Inflammatory macrophage (primary cell): ENCODE measurements at regions not wholly inside any gene's neighbourhood (a gene's known extent, or its start where the extent isn't known, plus 50 kb on each side); places are given as distances from the start of the nearest gene placed in this dataset.
A peak's percentile ranks its signal among the peaks of the same experiment; 100 is the strongest.
"Not testable (repeated sequence)": the region's sequence is repeated elsewhere in the genome, so short reads cannot be mapped to it uniquely, and the experiment has no call there.

Experiments used
- DNase-seq, 2 donors: peaks; one replicate each; pipeline ENCODE4 v3.0.0-alpha.2; 2020 to 2022

DNA sequence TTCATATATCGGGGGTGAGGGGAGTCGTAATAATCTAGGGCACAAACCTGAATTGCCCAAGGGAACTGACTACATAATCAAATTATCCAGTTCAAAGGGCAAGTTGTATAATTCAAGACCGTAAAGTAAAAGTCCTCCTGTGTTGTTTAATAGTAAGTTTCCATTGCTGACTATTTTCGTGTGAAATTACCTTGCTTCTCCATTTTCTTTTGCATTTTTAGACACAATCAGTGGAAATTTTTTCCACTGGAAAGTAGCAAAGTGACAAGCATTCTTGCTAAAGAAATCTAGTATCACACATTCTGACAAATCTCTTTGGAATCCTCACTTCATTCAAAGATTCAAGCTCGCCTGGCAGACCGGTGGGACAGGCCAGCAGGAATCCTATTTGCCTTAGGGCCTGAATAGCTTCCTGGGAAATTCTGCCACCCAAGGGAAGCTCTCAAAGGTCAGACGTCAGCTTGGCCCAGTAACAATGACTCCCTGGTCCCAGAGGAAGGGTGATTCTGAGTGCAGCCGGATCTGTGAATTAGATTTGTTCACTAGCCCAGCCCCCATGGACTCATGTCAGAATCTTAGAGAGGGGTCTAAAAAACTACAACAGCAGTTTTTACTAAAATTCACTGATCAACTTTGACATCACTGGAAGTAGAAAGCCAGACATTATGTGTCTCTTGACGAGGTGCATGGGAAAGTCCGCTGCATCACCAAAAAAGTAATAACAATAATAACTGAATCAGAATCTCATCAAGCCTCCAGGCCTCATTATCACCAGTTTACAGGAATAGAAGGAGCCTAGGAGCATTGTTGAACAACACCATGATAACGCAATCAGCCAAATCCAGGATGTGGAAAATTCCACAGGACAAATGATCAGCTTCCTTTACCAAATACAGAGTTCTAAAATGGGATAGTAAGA is 161.0 kb downstream of the SKIDA1 start:
- no peak for DNase-seq

DNA sequence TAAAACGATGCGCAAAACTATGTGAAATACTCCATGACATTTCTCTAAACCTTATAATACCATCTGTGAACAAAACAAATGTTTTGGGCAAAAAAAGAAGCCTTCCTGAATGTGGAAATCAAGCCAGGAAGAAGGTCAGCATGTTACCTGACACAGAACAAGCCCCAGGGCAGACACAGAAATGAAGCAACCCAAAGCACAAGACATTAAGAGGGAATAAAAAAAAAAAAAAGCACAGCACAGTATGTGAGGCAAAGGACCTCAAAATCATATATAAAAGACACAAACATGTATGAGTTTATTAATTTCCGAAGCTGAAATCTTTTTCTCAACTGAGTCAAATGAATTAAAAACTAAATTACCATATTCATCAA is 161.8 kb downstream of the SKIDA1 start:
- no peak for DNase-seq

DNA sequence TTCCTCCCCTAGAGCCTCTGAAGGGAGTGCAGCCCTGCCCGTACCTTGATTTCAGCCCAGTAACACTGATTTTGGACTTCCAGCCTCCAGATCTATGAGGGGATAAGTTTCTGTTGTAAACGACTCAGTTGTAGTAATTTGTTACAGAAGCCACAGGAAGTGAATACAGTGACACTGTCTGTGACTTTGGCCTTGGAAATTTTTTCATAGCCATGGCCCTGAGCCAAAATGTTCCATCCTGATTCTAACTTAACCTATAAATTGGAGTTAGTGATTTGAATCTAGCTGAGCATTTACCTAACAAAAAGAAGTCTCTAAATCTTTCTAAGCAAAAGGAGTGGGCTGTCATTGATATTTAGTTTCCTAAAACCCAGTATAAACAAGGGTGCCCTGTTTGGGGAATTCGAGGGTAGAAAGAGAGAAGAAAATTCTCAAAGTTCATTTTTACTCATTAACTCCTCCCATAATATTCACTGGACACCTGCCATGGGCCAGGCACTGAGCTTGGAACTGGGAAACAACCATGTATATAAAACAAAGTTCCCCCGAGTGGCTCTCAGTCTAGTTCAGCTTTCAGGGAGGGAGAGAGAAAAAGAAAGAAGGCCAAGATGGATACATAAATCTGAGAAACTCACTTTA is 162.3 kb downstream of the SKIDA1 start:
- DNase-seq: no peak

DNA sequence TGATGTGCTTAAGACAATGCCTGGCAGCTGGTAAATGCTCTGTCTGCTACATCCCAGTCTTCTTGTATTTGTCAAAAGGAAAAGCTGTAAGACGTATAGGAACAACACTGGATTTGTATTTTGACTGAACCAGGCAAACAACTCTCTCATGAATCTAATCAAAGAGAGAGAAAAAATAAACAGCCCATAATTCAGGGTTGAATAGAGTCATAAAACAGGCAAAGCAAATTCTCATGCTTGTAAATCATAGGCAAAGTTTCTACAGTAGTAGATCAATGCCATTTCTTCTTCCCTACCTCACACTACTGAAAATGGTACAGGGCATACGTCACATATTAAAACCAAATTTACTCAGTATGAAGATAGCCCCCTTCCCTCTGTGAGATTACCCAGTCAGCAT is 166.3 kb downstream of the SKIDA1 start:
- no peak for DNase-seq

DNA sequence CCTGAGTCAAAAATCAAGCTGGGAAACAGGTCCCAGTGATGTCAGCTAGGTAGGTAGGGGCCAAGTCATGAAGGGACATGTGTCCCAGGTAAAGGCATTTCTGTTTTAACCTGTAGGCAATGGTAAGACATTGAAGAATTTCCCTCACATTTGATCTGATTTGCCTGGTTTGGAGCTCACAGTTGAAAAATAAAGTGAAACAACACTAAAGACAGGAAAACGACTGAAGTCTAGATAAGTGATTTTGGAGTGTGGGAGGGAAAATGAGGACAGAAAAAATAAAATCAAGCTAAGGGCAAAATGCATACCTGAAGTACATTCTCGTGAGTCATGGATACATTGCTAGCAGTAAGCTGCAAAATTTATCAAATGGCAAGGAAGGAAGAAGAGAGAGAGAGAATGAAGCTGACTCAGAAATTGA is 169.9 kb downstream of the SKIDA1 start:
- DNase-seq: no peak

DNA sequence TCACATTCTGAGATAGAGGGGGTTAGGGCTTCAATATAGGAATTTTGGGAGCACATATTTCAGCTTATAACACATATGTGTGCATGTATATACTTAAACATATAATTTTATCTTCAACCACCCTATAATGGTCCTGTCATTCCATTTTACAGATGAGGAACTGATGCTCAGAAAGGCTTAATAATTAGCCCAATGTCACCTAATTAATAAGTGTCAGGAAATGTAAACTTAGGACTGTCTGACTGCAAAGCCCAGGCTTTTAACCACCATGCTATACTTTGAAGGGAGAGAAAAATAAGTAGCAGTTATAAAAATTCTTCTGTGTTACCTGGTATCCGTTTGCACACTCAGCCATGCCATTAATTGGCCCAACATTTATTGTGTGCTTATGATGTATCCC is 172.6 kb downstream of the SKIDA1 start:
- no peak for DNase-seq

DNA sequence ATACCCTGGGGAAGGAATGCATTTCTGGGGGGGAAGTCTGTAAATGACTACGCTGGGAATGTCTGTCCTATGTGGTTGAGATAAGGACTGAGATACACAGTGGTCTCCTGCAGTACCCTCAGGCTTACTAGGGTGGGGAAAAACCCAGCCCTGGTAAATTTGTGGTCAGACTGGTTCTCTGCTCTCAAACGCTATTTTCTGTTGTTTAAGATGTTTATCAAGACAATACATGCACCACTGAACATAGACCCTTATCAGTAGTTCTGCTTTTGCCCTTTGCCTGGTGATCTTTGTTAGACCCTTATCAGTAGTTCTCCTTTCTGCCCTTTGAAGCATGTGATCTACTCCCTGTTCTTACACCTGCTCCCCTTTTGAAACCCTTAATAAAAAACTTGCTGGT is 173.9 kb downstream of the SKIDA1 start:
- not testable (repeated sequence) for DNase-seq

DNA sequence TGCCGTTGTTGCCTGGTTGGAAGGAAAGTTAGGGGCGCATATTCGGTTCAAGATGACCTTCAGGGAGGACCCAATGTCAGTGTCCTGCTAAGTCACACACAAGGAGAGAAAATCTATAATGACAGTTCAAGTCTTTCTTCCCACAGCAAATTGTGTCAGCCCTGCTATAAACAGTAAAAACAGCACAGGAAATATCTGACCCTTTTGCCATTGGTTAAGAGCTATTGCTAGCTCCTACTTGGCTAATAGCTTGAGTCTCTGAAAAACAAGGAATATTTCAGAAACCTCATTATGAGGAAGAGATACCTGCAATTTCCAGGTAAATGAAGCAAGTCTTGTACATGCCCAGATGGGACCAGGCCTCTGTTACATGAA is 175.6 kb downstream of the SKIDA1 start:
- DNase-seq: no peak

DNA sequence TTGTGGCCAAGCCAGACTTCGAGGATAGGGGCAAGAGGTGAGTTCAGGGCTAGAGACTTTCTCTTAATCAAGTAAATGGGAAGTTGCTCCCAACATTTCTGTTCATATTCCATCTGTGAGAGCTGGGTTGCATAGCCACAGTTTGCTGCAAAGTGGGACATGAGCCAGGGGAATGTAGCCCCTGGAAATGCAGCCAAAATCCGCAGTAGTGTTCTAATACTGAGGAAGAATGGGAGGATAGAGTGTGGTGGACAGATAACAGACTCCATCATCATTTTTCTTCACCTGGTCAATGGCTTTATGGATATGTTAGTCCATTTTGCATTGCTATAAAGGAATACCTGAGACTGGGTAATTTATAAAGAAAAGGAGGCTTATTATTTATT is 177.7 kb downstream of the SKIDA1 start:
- no peak for DNase-seq

DNA sequence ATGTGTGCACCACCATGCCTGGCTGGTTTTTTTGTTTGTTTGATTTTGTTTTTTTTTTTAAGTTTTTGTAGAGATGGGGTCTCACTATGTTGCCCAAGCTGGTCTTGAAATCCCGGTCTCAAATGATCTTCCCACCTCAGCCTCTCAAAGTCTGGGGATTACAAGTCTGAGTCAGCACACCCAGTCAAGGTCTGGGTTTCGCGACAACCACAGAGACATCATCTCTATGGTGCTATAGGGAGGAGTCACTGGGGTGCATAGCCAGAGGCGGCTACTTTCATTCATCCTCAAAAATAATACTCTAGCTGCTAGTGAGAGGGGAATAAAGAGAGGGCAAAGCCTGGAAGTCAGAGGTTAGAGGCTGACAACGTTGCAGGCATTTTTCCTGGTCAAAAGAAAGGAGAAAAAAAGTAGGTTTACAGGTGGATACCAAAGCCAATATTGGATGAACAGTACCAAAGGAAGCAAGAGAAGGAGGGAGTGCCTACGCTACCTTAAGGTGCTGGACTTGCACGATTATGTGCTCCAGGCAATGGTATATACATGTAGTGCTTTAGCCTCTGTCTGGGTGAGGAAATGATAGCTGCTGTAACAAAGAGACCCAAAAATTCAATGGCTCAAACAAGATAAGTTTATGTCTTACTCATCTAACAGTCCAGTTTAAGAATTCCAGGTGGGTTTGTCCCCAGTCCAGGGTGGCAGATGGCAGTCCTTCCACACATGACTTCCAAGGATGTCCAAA is 178.3 kb downstream of the SKIDA1 start:
- DNase-seq: no peak

DNA sequence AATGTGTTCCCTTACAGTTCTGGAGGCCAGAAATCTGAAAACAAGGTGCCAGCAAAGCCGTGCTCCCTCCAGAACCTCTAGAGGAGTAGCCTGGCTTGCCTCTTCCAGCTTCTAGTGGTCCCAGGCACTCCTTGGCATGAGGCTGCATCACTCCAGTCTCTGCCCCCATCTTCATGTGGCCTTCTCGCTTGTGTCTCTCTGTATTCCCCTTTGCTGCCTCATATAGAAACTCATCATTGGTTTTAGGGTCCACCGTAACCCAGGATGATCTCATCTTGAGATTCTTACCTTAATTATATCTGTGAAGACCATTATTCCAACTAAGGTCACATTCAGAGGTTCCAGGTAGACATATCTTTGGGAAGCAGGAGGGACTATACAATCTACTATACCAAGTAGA is 182.4 kb downstream of the SKIDA1 start:
- no peak for DNase-seq

DNA sequence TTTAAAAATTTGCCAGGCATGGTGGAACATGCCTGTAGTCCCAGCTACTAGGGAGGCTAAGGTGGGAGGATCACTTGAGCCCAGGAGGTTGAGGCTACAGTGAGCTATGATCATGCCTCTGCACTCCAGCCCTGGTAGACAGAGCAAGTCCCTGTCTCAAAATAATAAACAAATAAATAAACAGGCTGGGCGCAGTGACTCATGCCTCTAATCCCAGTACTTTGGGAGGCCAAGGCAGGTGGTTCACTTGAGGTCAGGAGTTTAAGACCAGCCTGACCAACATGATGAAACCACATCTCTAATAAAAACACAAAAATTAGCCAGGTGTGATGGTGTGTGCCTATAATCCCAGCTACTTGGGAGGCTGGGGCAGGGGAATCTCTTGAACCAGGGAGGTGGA is 183.0 kb downstream of the SKIDA1 start:
- not testable (repeated sequence) for DNase-seq

DNA sequence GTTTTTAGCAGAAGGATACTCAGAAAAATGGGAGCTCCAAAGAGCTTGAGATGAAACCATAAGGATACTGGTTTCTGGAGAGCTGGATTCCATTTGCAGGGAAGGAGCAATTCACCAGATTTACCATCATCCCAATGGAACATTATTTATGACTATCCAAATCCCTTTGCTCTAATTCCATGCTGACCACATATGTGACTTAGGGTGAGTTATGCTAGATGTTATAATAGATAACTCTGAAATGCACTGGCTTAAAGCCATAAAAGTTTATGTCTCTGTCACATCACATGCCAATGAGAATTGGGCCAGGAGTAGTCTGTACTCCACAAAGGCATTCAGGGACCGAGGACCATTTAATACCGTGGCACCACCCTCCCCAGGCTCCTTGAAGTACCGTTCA is 185.2 kb downstream of the SKIDA1 start:
- no peak for DNase-seq

DNA sequence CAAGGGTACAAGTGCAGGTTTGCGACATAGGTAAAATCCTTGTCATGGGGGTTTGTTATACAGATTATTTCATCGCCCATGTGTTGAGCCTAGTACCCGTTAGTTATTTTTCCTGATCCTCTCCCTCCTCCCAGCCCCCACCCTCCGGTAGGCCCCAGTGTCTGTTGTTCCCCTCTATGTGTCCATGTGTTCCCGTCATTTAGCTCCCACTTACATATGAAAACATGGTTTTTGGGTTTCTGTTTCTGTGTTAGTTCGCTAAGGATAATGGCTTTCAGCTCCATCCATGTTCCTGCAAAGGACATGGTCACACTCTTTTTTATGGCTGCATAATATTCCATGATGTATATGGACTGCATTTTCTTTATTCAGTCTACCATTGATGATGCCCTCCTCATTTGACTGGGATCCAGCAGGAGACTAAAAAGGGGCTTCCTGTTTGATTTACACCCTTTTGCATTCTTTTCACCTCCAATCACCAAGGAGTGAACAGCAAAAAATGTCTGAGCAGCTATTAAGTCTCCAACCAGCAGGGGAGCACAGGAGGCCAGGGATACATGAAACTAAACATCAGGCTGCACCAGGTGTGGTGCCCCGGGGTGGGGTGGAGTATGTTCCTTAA is 188.2 kb downstream of the SKIDA1 start:
- DNase-seq: no peak

DNA sequence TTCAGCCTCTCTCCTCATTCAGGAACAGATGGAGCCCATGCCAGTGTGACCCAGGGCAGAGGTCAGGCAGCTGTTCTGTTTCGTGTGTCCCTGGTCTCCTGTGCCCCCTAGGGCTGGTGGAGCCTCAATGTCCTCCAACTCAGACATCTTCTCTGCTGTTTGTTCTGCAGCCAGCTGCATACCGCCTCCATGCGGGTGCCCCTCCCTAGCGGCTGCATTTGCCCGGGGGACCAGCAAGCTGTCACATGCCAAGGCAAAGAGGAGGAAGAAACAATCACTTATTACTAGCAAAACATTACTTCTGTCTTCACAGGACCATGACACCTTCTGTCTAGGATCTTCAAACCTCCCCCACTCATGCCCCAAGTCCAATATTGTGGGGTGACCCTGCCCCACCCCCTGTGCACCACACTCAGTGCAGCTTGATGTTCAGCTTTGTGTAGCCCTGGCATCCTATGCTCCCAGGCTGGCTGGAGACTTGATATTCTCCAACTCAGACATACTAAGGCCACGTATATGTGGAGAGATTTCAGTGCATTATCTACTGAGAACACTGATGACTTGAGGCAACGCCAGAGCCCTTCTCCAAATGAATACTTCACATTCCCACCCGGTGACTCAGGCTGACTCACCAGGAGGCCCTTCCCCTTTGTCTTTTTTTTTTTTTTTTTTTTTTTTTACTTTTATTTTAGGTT is 188.9 kb downstream of the SKIDA1 start:
- DNase-seq: peak in 1 of 2 donors; percentile 11

DNA sequence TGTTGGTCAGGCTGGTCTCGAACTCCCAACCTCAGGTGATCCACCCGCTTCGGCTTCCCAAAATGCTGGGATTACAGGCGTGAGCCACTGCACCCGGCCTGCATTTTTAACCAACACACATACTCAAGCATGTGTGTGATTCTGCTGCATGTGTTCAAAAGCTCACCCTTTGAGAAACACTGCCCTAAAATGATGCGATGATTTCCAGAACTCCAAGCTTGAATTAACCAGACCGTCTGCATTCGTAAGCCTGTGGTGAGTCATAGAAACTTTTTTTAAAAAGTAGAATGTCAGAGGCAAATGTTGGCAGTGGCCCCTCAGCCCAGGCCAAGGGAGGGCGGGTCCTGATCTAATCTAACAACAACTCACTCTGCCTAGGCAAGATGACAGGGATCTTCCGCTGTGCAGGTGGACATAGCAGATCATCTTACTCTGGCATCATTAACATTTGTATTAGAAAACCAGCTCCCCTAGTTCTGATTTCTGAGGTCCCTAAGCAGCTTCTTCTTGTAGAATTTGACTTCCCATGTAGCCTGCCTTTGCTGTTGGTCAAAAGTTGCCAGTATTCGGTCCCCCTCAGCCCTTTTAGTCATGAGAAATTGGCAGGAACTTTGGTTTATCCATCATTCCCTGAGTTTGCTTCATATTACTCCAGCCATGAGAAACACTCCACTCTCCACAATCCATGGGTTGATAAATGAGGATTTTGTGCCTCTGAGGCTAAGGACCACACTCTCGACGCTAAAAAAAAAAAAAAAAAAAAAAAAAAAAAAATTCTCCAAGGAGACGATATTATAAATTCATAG is 190.4 kb downstream of the SKIDA1 start:
- DNase-seq: no peak

DNA sequence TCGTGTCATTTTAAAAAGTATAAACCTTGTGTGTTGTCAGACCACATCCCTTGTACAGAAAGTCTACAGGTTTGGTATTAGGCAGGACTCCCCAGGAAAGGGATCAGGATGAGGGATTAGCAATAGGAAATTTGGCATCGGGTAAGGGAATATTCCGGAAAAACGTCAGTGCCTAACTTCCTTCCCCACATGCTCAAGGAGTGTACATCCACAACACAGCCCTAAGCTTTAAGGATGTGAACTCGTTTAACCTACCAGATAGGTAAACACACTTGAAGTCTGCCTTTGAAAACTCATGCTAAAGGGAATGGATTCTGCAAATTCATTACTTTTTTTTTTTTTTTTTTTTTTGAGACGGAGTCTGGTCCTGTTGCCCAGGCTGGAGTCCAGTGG is 194.9 kb downstream of the SKIDA1 start:
- DNase-seq: no peak

DNA sequence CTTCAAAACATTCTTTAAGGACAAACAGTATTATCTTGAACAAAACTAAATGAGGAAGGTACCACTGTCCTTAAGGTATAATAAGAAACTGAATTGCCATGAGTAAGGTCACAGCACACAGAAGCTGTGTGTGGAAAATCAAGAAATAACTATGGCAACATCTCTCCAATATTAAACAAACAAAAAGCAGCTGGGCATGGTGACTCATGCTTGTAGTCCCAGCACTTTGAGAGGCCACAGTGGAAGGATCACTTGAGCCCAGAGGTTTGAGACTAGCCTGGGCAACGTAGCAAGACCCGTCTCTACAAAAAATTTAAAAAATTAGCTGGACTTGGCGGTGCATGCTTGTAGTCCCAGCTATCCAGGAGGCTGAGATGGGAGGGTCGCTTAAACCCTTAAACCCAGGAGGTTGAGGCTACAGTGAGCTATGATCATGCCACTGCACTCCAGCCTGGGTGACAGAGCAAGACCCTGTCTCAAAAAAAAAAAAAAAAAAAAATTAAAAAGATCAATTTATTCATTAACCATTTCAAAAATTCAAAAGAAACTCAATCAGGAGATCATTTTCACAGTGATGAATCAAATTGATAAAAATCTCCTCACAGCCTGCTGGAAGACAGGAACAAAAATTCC is 195.4 kb downstream of the SKIDA1 start:
- DNase-seq: peak; percentile 3 to 11

DNA sequence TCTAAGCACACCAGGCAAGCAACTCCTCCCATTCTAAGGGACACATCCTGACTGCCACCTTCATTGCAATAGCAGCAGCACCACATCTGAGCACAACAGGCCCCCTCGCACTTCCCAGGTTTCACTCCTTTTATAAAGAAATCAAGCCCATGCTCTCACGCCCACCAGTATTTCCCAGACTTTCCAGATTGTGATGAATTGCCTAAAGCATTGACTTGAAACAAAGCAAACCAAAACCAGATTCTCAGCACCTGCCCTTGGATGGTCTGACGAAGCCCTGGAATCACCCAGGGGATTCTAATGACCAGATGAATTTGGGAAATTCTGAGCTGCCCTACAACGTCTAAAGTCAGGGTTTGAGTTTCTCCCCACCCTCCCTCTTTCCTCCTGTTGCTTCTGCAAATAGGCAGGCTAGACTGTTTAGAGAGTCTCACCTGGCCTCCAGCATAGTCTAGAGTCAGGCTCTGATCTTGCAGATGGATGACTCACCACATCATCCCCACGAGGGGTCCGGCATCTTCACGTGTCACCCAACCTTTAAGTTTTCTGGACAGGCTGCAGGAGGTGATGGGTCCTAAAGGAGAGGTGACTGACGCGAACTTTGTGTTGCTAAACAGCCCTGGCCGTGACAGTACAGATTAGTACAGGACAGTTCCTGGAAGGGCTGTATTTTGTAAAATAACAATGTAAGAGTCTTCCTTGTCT is 198.0 kb downstream of the SKIDA1 start:
- no peak for DNase-seq

DNA sequence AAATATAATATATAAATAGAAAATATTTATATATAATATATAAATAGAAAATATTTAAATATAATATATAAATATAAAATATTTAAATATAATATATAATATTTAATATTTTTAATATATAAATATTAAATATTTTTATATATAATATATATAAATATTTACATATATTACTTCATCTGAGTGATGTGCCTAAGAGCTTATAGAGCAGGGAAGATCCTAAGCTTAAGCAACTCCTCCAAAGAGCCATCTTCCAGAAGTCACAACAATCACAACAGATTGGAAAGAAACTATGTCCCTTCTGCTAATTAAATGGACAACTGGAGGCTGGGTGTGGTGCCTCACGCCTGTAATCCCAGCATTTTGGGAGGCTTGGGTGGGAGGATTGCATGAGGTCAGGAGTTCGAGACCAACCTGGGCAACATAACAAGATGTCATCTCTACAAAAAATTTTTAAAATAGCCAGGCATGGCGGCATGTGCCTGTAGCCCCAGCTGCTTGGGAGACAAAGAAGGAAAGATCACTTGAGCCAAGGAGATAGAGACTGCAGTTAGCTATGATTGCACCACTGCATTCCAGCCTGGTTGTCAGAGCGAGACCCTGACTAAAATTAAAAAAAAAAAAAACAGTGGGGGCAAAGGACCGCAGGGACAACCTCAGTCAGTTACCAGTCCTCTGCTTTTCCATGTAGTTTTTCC is 198.7 kb downstream of the SKIDA1 start:
- DNase-seq: no peak
